ENCODE measurements at regions not wholly inside any gene's neighbourhood (a gene's known extent, or its start where the extent isn't known, plus 50 kb on each side); places are given as distances from the start of the nearest gene placed in this dataset.

DNA sequence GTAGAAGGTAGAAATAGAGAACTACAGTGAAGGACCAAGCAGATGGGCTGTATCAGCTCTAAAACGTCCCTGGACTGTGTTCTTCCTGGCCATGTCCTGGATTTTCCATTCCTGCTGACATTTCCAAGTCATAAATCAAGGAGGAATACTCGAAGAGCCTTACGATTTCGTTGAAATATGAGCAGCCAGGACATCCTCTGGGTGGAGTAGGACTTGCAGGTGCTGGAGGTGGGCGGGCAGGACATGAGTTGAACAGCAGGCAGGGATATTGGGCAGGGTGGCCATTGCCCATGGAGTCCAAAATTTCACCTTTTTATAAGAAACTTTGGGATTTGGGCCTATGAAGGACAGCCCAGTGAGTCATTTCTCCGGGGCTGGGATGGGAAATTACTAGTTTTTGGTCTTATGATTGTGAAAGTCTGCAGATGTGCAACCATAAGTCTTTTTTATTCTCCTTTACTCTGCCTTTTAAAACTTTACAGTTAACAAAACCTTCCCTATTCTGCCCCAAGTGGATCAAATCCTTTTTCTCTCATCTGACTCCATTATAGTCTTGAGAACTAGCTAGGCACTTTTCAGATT is 88.8 kb downstream of the TMX1 start:
- Mint-ChIP-seq H3K36me3 (ENCODE audit: low read depth) (no peaks in the 10 kb centered on the region), H3K9me3 (no peaks in the 10 kb centered on the region), H3K27me3 (ENCODE audit: low read depth) (no peaks in the 10 kb centered on the region), H3K27ac (peak overlapping the region; percentile 62 to 85 (median 81)), H3K4me1 (peaks cover 38% of the 10 kb centered on the region), H3K4me3 (peak overlapping the region in 1 of 3 experiments; percentile 13)
- TF ChIP-seq, protein P1, sequence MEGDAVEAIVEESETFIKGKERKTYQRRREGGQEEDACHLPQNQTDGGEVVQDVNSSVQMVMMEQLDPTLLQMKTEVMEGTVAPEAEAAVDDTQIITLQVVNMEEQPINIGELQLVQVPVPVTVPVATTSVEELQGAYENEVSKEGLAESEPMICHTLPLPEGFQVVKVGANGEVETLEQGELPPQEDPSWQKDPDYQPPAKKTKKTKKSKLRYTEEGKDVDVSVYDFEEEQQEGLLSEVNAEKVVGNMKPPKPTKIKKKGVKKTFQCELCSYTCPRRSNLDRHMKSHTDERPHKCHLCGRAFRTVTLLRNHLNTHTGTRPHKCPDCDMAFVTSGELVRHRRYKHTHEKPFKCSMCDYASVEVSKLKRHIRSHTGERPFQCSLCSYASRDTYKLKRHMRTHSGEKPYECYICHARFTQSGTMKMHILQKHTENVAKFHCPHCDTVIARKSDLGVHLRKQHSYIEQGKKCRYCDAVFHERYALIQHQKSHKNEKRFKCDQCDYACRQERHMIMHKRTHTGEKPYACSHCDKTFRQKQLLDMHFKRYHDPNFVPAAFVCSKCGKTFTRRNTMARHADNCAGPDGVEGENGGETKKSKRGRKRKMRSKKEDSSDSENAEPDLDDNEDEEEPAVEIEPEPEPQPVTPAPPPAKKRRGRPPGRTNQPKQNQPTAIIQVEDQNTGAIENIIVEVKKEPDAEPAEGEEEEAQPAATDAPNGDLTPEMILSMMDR (IDR thresholded peaks at IDR 0.05; ENCODE audit: unreplicated experiment in 3 of 3) = no peak

DNA sequence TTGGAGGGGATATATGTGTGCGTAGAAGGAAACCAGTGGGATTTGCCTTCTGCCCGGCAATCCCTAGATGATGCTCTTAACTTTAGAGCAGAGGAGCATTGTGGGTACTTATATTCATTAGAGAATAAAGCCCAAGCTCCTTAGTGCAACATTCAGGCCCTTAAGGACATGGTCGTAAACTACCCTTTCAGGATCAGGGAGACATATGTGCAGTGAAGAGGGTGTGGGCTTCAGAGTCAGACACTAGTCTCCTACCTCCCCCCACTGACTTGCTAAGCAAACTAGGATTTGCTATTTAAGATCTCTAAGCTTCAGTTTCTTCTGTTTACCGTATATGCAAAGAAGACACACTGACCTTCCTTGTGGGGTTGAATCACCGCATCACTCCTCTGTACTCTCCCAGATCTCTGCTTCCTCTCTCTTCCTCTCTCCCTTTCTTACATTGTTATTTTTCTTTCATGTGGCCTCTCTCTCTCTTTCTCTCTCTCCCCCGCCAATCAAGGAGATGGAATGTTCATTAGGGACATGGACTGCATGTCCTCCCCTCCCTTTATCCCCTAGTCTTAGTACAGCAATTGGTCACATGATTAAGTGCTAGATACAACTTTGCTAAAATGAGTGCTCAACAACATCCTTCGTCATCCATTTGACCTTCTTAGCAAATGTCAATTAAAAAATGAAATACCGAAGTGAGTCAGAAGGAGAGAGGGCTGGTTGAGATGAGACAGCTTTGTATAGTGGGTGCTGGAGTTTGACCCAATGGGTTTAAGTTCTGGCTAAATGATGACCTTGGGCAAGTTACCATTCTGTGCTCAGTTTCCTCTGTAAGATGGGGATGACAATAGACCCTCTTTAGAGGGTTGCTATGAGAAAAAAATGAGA is 91.7 kb downstream of the TMX1 start:
- TF ChIP-seq, protein P1 (IDR thresholded peaks at IDR 0.05; ENCODE audit: unreplicated experiment in 3 of 3) = no peak
- Mint-ChIP-seq H3K36me3 (ENCODE audit: low read depth) (no peaks in the 10 kb centered on the region), H3K4me3 (no peak overlapping the region), H3K27me3 (ENCODE audit: low read depth) (no peaks in the 10 kb centered on the region), H3K9me3 (no peaks in the 10 kb centered on the region), H3K27ac (peak overlapping the region in 2 of 3 experiments; percentile 12 to 33), H3K4me1 (peaks cover 57% of the 10 kb centered on the region)

DNA sequence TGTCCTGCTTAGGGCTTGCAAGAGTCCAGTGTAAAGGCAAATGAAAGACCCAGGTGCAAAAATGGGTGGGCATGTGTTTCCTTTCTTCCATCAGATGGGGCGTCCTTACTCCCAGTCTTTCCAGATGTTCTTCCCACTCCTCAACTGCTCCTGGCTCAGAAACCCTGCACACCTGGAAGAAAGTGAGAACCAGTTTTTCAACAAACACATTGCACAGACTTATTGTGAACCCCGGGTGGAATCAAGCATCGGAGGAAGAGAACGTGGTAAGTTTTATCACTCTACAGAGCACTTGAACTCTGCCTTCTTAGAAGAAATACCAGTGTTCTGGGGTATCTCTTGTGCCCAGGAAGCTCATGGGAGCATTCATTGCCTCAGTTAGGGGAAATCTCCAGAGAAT is 93.3 kb downstream of the TMX1 start:
- Mint-ChIP-seq H3K4me3 (no peak overlapping the region), H3K36me3 (ENCODE audit: low read depth) (no peaks in the 10 kb centered on the region), H3K27me3 (ENCODE audit: low read depth) (no peaks in the 10 kb centered on the region), H3K9me3 (no peaks in the 10 kb centered on the region), H3K4me1 (peaks cover 44% of the 10 kb centered on the region), H3K27ac (no peak overlapping the region)
- TF ChIP-seq, protein P1 (IDR thresholded peaks at IDR 0.05; ENCODE audit: unreplicated experiment in 3 of 3) = no peak

DNA sequence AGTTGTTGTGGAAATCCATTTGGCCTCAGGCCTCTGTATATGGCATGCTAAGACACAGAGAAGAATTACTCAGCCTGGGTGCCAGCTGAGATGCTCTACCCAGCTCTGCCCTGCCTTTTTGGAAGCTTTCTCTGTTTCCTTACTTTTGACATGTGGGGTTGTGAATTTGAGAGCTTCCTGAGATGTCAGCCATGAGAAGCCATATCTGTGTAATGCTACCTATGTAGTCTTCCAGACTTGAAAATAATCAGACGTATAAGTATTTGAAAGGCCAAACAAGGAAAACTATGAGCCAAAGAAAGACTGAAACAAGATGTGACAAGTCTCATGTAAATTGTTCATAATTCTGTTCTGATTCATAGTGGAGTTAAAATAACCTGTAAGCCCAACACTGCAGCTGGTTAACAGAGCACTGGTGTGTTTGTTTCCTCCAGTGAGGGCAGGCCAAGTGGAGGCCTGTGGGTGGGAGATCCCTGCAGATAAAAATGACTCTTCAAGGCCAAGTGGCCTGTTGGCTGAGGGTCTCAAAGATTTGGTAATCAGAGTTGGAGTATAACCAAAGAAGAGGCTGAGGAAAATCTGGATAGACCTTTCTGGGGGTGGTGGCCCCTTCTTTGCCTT is 94.0 kb downstream of the TMX1 start:
- H3K27ac Mint-ChIP-seq = no peak overlapping the region
- peaks cover 36% of the 10 kb centered on the region for H3K4me1 Mint-ChIP-seq

DNA sequence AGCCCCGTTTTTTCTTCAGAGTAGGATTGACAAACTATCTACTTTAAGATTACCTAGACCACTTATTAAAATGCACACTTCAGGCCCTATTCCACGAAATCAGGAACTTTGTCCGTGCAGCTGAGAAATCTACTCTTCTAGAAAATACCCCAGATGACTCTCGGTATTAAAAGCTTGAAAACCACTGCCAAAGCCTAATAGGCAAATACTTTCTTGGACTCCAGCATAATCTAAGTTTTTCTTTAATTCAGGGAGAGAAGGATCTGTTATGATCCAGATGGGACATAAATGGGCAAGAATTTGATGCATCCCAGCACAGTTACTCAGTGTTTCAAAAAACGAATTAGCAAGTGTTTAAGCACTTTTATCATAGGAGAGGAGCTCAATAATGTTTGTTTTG is 94.5 kb downstream of the TMX1 start:
- peaks cover 33% of the 10 kb centered on the region for H3K4me1 Mint-ChIP-seq
- no peaks in the 10 kb centered on the region for H3K36me3 Mint-ChIP-seq (ENCODE audit: low read depth)
- TF ChIP-seq, protein P1 (IDR thresholded peaks at IDR 0.05; ENCODE audit: unreplicated experiment in 3 of 3) = no peak
- no peak overlapping the region for H3K27ac Mint-ChIP-seq
- no peaks in the 10 kb centered on the region for H3K27me3 Mint-ChIP-seq (ENCODE audit: low read depth)
- no peak overlapping the region for H3K4me3 Mint-ChIP-seq
- H3K9me3 Mint-ChIP-seq = no peaks in the 10 kb centered on the region

More for the DNA sequence above, 94.0 kb downstream of the TMX1 start:
- Mint-ChIP-seq H3K36me3 (ENCODE audit: low read depth) (no peaks in the 10 kb centered on the region), H3K27me3 (ENCODE audit: low read depth) (no peaks in the 10 kb centered on the region), H3K9me3 (no peaks in the 10 kb centered on the region), H3K4me3 (no peak overlapping the region)
- TF ChIP-seq, protein P1 (IDR thresholded peaks at IDR 0.05; ENCODE audit: unreplicated experiment in 3 of 3) = no peak

Measured in nephron (organoid).